HG03571 (cell line): ENCODE measurements at regions not wholly inside any gene's neighbourhood (a gene's known extent, or its start where the extent isn't known, plus 50 kb on each side); places are given as distances from the start of the nearest gene placed in this dataset.

Experiments used
- ATAC-seq: cut with Tn5 transposase; IDR thresholded peaks from one replicate; pipeline ENCODE4 v1.9.1; 2021; ENCODE audit not compliant: unreplicated experiment

DNA sequence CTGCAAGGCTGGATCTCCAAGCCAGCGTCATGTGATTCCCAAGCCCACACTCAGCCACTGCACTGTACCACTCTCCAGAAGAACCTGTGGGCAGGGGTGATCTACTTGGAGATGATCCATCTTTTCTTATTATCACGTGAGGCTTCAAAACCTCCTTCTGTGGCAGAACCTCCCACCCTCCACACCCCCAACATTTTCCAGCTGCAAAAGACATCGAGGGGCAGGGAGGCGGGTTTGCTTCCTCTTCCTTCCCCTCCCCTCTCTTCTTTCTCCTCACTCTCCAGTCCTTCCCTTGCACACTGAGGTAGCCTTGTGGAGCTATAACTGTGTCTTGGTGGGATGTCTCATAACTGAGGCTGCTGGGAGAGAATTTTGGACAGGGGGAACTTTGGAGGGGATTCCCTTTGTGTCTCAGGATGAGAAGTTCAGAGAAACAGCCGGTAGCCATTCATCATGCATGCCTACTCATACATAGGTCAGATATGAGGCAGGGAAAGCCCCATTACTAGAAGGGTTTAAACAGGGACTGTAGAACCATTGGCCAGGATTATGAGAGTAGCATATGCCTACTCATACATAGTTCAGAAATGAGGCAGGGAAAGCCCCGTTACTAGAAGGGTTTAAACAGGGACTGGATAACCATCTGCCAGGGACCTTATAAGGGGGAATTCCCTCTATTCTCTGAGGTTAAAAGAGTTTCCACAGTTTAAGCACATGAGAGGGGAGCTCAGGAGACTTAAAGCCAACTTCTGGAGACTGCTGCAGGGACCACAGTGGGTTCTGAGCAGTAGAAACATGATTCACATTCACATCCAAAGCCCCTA, 420.7 kb upstream of the CADM1 start:
- ATAC-seq: peak; percentile 72

GRCh38 chr11:115922876-115923275, 418.7 kb upstream of the CADM1 start:
- no peak for ATAC-seq

DNA sequence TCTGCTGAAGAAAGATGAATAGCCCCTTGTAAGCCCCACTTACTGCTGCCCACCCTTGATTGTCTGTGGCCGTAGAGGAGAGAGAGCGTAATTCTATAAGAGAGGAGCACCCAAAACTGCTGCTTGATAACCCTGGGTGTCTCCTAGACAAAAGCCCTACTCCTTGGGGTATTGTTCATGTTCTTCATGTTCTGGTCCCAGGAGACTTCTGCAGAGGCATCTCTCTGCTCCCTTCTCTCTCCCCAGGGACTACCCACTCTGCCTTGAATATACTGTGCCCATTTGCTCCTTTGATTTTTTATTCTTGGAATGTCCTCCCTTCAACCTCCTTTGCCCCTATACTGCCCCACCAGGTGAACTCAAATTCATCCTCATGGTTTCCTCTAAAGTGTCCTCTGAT, 417.8 kb upstream of the CADM1 start:
- ATAC-seq: no peak

GRCh38 chr11:115921540-115921939, 417.3 kb upstream of the CADM1 start:
- ATAC-seq: no peak

- no peak for ATAC-seq
Measured at GRCh38 chr11:115920841-115921480, 416.7 kb upstream of the CADM1 start.

GRCh38 chr11:115920092-115920461, 415.9 kb upstream of the CADM1 start:
- ATAC-seq: peak; percentile 16

- ATAC-seq: peak; percentile 51
Measured at GRCh38 chr11:115919341-115920091, 415.3 kb upstream of the CADM1 start.

- no peak for ATAC-seq
Measured at GRCh38 chr11:115918576-115918975, 414.4 kb upstream of the CADM1 start.

- ATAC-seq: no peak
Measured at GRCh38 chr11:115916608-115917007, 412.4 kb upstream of the CADM1 start.

DNA sequence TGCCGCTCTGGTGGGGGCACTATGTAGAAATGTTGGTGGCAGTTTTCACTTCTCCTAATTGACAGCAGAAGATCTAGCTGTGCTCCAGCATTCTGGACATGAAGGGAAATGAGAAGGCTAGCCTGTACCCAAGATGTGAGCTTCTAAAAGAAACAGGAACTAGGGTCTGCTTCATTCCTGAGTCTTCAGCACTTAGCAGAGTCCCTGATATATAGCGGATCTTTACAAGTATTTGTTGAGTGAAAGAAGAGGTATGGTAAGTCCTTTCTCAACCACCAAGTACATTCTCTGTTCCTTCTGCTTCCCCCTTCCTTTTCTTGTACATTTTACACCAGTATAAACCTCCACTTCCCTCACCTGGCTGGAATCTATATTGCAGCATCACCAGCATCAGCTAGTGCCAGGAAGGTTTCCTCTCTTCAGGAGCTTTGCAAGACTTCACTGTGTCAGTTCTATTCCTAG, 408.3 kb upstream of the CADM1 start:
- ATAC-seq: no peak

DNA sequence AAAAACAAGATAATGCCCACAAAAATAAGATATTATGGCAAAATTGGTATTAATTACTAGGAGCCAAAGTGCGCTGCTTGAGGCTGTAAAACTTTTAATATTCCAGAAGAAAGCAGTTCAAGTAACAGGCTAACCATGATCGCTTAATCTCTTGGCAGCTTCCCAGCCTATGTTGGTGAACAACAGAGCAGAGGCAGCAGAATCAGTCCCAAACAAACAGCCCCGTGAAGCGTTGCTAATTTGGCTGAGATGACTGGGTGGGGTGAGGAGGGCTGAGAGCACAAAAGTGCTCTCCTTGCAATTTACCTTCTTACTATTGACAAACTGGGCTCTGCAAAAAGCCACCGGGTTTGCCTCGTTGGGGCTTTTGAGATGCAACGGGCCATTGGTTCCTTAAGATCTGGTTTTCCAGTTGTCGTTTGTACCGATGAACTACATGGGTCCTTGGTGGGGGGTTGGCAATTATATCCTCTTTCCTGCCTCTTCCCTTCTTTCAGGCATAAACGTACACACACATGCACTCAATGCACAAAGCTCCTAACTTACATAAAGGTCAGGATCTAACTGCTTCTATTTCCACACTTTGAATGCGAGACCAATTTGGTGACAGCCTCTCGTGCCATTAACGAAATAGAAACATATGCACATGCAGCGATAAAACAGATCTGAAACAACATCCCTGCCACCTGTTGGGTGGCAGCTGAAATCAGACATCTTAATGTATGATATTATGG, 407.6 kb upstream of the CADM1 start:
- ATAC-seq: no peak

DNA sequence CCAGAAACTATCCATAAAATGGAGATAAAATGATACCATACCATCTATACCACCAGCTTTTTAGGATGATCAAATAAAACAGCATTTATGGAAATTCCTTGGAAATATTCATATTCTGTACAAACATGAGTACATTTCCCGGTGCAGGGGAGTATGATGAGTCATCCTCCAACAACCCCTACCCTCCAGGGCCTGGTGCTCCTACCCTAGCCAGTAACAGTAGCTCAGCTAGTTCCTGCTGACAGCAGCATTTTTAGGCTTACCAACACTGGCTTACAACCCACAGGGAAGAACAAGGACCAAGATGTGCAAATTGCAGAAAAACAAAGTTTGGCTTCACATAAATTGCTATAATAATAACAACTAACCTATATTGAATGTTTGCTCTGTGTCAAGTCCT, 406.2 kb upstream of the CADM1 start:
- no peak for ATAC-seq

DNA sequence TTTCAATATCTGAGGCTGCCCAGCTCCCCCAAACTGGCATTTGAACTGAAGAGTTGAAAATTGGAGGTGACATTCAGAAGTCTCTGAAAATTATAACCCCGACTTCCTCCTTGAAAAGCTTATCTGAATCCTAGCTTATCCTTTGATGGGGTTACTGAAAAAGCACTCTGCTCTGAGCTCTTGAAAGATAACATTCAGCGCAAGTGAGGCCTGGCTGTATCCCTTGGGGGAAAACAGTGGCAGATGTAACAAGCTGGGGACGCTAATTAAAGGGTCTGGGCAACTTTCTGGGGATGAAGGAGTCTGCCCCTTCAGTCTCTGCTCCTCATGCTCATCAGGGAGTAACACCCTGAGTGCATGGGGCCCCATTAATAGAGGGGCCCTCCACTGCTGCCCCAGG, 402.0 kb upstream of the CADM1 start:
- ATAC-seq: no peak

DNA sequence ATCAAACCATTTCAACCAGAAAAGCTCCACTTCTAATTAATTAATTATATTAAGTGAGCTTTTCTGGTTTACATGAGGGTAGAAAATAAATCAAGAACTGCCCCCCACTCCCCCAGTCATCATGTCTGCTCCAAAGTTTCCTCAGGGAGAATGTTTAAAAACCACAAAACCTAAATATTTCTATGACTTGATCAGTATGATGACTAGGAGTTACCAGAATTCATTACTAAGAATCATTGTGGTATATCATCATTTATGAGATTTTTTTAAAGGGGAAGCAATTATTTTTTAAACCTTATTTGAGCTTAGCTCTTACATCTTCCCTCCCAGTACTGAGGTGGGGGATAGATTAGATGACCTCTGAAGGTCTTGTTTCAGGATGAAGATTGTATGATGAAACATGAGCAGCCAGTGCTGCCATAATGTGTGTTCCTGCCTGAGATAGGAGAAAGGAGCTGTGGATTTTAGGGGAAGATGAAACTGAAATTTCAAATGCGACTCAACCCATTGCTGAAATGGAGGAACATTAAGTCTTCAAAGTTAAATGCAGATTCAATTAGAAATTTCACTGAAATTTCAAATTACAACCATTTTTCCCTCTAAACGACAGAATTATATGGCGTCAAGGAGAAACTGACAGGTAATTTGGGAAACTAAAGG, 401.3 kb upstream of the CADM1 start:
- ATAC-seq: no peak

DNA sequence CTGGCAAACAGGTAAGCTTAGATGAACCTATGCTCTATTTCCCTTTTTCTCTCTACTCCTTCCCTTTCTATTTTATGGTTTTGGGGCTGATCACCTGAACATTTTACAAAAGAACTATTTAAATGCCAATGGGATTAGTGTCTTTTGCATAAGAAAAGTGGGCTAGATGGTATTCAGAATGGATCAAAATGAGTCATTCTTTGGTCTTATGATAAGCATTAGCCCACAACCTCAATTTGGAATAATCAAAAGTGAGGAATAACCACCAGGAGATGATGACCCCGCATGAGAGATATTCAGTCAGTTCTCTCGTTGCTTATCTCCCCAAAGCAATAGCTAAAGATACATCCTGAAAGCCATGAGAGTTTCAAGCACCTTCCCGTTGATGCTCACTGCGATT, 399.0 kb upstream of the CADM1 start:
- no peak for ATAC-seq

GRCh38 chr11:115901069-115901468, 396.9 kb upstream of the CADM1 start:
- no peak for ATAC-seq

DNA sequence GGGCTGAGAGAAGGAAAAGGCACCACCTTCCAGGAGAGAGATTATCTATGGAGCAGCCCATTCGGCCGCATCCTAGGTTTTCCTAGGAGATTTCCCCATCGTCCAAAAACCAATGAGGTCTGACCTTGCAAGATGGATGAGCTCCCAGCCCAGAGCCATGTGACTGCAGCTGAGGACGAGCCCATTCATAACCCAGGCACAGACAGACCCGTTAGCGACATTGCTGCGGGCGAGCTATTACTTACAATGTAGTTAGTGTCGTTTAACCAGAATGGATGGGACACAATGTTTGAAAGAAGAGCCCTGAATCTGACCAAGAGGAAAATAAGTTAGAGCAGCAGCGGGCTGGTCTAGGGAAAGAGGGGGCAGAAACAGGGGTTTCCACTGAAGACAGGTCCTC, 395.9 kb upstream of the CADM1 start:
- ATAC-seq: no peak

- no peak for ATAC-seq
Measured at GRCh38 chr11:115897707-115898106, 393.5 kb upstream of the CADM1 start.

GRCh38 chr11:115896084-115896483, 391.9 kb upstream of the CADM1 start:
- ATAC-seq: no peak

GRCh38 chr11:115895594-115895993, 391.4 kb upstream of the CADM1 start:
- no peak for ATAC-seq

GRCh38 chr11:115894176-115894575, 390.0 kb upstream of the CADM1 start:
- no peak for ATAC-seq
